ENCODE measurements at regions not wholly inside any gene's neighbourhood (a gene's known extent, or its start where the extent isn't known, plus 50 kb on each side); places are given as distances from the start of the nearest gene placed in this dataset.

GRCh38 chr5:2014058-2014610 is 131.4 kb upstream of the IRX4 start:
- H3K36me3 Mint-ChIP-seq (ENCODE audit: unreplicated experiment) = no peaks in the 10 kb centered on the region
- H3K27me3 Mint-ChIP-seq (ENCODE audit: unreplicated experiment) = peaks cover 2% of the 10 kb centered on the region
- no peaks in the 10 kb centered on the region for H3K9me3 Mint-ChIP-seq (ENCODE audit: unreplicated experiment)
- no peak overlapping the region for H3K4me3 Mint-ChIP-seq (ENCODE audit: unreplicated experiment)
- DNase-seq (ENCODE audit: extremely low spot score, unreplicated experiment) = no peak
- no peaks in the 10 kb centered on the region for H3K4me1 Mint-ChIP-seq (ENCODE audit: unreplicated experiment)
- TF ChIP-seq CTCF (IDR thresholded peaks at IDR 0.05) = no peak
- no peak overlapping the region for H3K27ac Mint-ChIP-seq (ENCODE audit: unreplicated experiment)

GRCh38 chr5:2013301-2014057 is 130.8 kb upstream of the IRX4 start:
- no peak for DNase-seq (ENCODE audit: extremely low spot score, unreplicated experiment)
- no peak overlapping the region for H3K4me3 Mint-ChIP-seq (ENCODE audit: unreplicated experiment)
- H3K9me3 Mint-ChIP-seq (ENCODE audit: unreplicated experiment) = no peaks in the 10 kb centered on the region
- H3K27me3 Mint-ChIP-seq (ENCODE audit: unreplicated experiment) = peaks cover 2% of the 10 kb centered on the region
- TF ChIP-seq CTCF (IDR thresholded peaks at IDR 0.05) = no peak
- no peaks in the 10 kb centered on the region for H3K36me3 Mint-ChIP-seq (ENCODE audit: unreplicated experiment)
- H3K4me1 Mint-ChIP-seq (ENCODE audit: unreplicated experiment) = no peaks in the 10 kb centered on the region
- H3K27ac Mint-ChIP-seq (ENCODE audit: unreplicated experiment) = no peak overlapping the region

- TF ChIP-seq CTCF (IDR thresholded peaks at IDR 0.05) = no peak
- Mint-ChIP-seq H3K9me3 (ENCODE audit: unreplicated experiment) (no peaks in the 10 kb centered on the region), H3K4me1 (ENCODE audit: unreplicated experiment) (no peaks in the 10 kb centered on the region), H3K4me3 (ENCODE audit: unreplicated experiment) (no peak overlapping the region), H3K27me3 (ENCODE audit: unreplicated experiment) (peaks cover 2% of the 10 kb centered on the region), H3K27ac (ENCODE audit: unreplicated experiment) (no peak overlapping the region), H3K36me3 (ENCODE audit: unreplicated experiment) (no peaks in the 10 kb centered on the region)
- DNase-seq (ENCODE audit: extremely low spot score, unreplicated experiment) = peak; percentile 80
Observed at GRCh38 chr5:2012885-2013284, 130.2 kb upstream of the IRX4 start.

GRCh38 chr5:2011481-2012411 is 129.0 kb upstream of the IRX4 start:
- peaks cover 2% of the 10 kb centered on the region for H3K27me3 Mint-ChIP-seq (ENCODE audit: unreplicated experiment)
- no peaks in the 10 kb centered on the region for H3K9me3 Mint-ChIP-seq (ENCODE audit: unreplicated experiment)
- H3K4me1 Mint-ChIP-seq (ENCODE audit: unreplicated experiment) = no peaks in the 10 kb centered on the region
- H3K36me3 Mint-ChIP-seq (ENCODE audit: unreplicated experiment) = no peaks in the 10 kb centered on the region
- no peak overlapping the region for H3K4me3 Mint-ChIP-seq (ENCODE audit: unreplicated experiment)
- peak; percentile 68 for DNase-seq (ENCODE audit: extremely low spot score, unreplicated experiment)
- TF ChIP-seq CTCF (IDR thresholded peaks at IDR 0.05) = no peak
- H3K27ac Mint-ChIP-seq (ENCODE audit: unreplicated experiment) = no peak overlapping the region

GRCh38 chr5:2010940-2011339 is 128.2 kb upstream of the IRX4 start:
- H3K36me3 Mint-ChIP-seq (ENCODE audit: unreplicated experiment) = no peaks in the 10 kb centered on the region
- peaks cover 2% of the 10 kb centered on the region for H3K27me3 Mint-ChIP-seq (ENCODE audit: unreplicated experiment)

More at GRCh38 chr5:2010940-2011339, 128.2 kb upstream of the IRX4 start:
- Mint-ChIP-seq H3K27ac (ENCODE audit: unreplicated experiment) (no peak overlapping the region), H3K4me3 (ENCODE audit: unreplicated experiment) (no peak overlapping the region), H3K9me3 (ENCODE audit: unreplicated experiment) (no peaks in the 10 kb centered on the region), H3K4me1 (ENCODE audit: unreplicated experiment) (no peaks in the 10 kb centered on the region)
- peak; percentile 68 for DNase-seq (ENCODE audit: extremely low spot score, unreplicated experiment)
- TF ChIP-seq CTCF (IDR thresholded peaks at IDR 0.05) = no peak
